Esophagus muscularis mucosa (tissue), 4 donors: ENCODE measurements at regions not wholly inside any gene's neighbourhood (a gene's known extent, or its start where the extent isn't known, plus 50 kb on each side); places are given as distances from the start of the nearest gene placed in this dataset.

Experiments
- EP300 ChIP-seq: sonication (generic); formaldehyde crosslinking; IDR thresholded peaks from one replicate; pipeline ENCODE4 v1.6.1; 2017; ENCODE audit warnings: antibody characterized with exemption
- POLR2A ChIP-seq: fragments of 450-650 bp; IDR thresholded peaks from one replicate; pipeline ENCODE4 v1.6.1; 2017; ENCODE audit warnings: antibody characterized with exemption, moderate library complexity, mild to moderate bottlenecking, low read depth
- POLR2AphosphoS5 ChIP-seq, 2 donors: sonication (generic); formaldehyde crosslinking; IDR thresholded peaks; one replicate each; pipeline ENCODE4 v1.6.1; 2017; ENCODE audit warnings: antibody characterized with exemption in 2 of 2
- TF ChIP-seq, protein P1 (sequence below), 3 experiments: fragments of 200-600 bp in 2 of 3; fragments of 450-650 bp in 1 of 3; sonication (generic) in 2 of 3; IDR thresholded peaks; one replicate each; pipeline ENCODE4 v1.5.1; 2017 to 2019; ENCODE audit warnings: antibody characterized with exemption in 3 of 3, mild to moderate bottlenecking in 2 of 3, moderate library complexity in 1 of 3

DNA sequence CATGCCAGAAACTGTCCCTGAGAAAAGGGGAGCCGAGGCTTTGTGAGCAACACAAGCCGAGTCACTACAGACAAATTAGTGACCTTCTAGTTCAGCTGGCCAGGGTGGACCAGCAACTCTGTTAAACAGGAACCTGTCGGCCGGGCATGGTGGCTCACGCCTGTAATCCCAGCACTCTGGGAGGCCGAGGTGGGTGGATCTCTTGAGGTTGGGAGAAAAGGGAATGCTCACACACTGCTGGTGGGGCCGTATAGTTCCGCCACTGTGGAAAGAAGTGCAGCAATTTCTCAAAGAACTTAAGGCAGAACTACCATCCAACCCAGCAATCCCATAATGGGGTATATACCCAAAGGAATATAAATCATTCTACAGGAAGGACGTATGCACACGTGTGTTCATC, 67.8 kb downstream of the C16orf95 start:
- no peak for TF ChIP-seq POLR2AphosphoS5 (IDR thresholded peaks at IDR 0.05)
- TF ChIP-seq, protein P1, sequence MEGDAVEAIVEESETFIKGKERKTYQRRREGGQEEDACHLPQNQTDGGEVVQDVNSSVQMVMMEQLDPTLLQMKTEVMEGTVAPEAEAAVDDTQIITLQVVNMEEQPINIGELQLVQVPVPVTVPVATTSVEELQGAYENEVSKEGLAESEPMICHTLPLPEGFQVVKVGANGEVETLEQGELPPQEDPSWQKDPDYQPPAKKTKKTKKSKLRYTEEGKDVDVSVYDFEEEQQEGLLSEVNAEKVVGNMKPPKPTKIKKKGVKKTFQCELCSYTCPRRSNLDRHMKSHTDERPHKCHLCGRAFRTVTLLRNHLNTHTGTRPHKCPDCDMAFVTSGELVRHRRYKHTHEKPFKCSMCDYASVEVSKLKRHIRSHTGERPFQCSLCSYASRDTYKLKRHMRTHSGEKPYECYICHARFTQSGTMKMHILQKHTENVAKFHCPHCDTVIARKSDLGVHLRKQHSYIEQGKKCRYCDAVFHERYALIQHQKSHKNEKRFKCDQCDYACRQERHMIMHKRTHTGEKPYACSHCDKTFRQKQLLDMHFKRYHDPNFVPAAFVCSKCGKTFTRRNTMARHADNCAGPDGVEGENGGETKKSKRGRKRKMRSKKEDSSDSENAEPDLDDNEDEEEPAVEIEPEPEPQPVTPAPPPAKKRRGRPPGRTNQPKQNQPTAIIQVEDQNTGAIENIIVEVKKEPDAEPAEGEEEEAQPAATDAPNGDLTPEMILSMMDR (IDR thresholded peaks at IDR 0.05): no peak
- no peak for TF ChIP-seq POLR2A
- TF ChIP-seq EP300: no peak
